GM12878 (cell line): ENCODE measurements at regions not wholly inside any gene's neighbourhood (a gene's known extent, or its start where the extent isn't known, plus 50 kb on each side); places are given as distances from the start of the nearest gene placed in this dataset.

ENCODE experiments used
- ATAC-seq: fragments of 200-7000 bp; cut with Tn5 transposase; 3 replicates; pipeline ENCODE4 v1.9.1; 2020; ENCODE audit warnings: mild to moderate bottlenecking, moderate library complexity
- BruUV-seq: library from RNA; stranded (reverse); fragments of 400-500 nt; replicated peaks from 2 replicates; lab custom pipeline; 2021; lab: Mats Ljungman, UMichigan
- CTCF ChIA-PET: fragments of 300-600 bp; sonication (Branson Sonifier 250); formaldehyde crosslinking; extraction: SDS; loops from one replicate; lab custom pipeline; 2021; ENCODE audit warnings: inconsistent platforms; lab: Yijun Ruan, JAX
- POLR2A ChIA-PET: fragments of 350-600 bp; formaldehyde crosslinking; extraction: SDS; loops from one replicate; lab custom pipeline; 2021; ENCODE audit warnings: inconsistent platforms; lab: Charles Lee
- RAD21 ChIA-PET: fragments of 300-600 bp; sonication (Branson Sonifier 250); formaldehyde crosslinking; loops from one replicate; lab custom pipeline; 2023; ENCODE audit warnings: antibody characterized with exemption; ENCODE audit not compliant: unreplicated experiment; lab: Charles Lee
- SMC1A ChIA-PET: fragments of 300-600 bp; sonication (Branson Sonifier 250); formaldehyde crosslinking; loops from one replicate; lab custom pipeline; 2023; ENCODE audit not compliant: unreplicated experiment, uncharacterized antibody; lab: Charles Lee
- DNase-seq: peaks from one replicate; pipeline ENCODE4 v3.0.0-alpha.2; 2011; ENCODE audit warnings: low read depth, low spot score
- FAIRE-seq: peaks from 3 replicates; lab custom pipeline; 2011; peaks lifted over from hg19 to GRCh38; lab: Jason Lieb, UNC
- H2AFZ ChIP-seq: 2 replicates; pipeline ENCODE4 v1.6.0; 2011; ENCODE audit warnings: low read depth, low read length, control low read depth; ENCODE audit not compliant: control insufficient read depth
- H3K27ac ChIP-seq: 2 replicates; pipeline ENCODE4 v1.5.1; 2011; ENCODE audit warnings: control low read depth; ENCODE audit not compliant: control insufficient read depth, insufficient read depth
- H3K27me3 ChIP-seq, 2 experiments: replicated peaks in 1 of 2; 2 replicates each; pipeline versions ENCODE4 v1.6.0 to v1.6.1; 2011; ENCODE audit warnings: low read length in 1 of 2; ENCODE audit not compliant: control insufficient read depth in 2 of 2, insufficient read depth in 2 of 2
- H3K36me3 ChIP-seq, 2 experiments: 2 replicates each; pipeline ENCODE4 v1.5.1; 2011; ENCODE audit warnings: low read length in 1 of 2; ENCODE audit not compliant: control insufficient read depth in 2 of 2, insufficient read depth in 2 of 2
- H3K4me1 ChIP-seq: 2 replicates; pipeline ENCODE4 v1.6.1; 2011; ENCODE audit warnings: mild to moderate bottlenecking, low read length, moderate library complexity, mixed read lengths; ENCODE audit not compliant: control insufficient read depth, insufficient read depth
- H3K4me2 ChIP-seq: 2 replicates; pipeline ENCODE4 v1.6.0; 2011; ENCODE audit warnings: control low read depth; ENCODE audit not compliant: control insufficient read depth, insufficient read depth
- H3K4me3 ChIP-seq: fragments of 200-600 bp; sonication (generic); 2 replicates; pipeline ENCODE4 v1.5.1; 2016
- H3K79me2 ChIP-seq: 2 replicates; pipeline ENCODE4 v1.6.0; 2011; ENCODE audit warnings: low read length; ENCODE audit not compliant: control insufficient read depth, insufficient read depth
- H3K9ac ChIP-seq: 2 replicates; pipeline ENCODE4 v1.8.0; 2011; ENCODE audit warnings: low read length, control low read depth, mixed read lengths; ENCODE audit not compliant: control insufficient read depth, insufficient read depth
- H3K9me3 ChIP-seq: replicated peaks from 3 replicates; pipeline ENCODE4 v1.5.1; 2011; ENCODE audit warnings: mild to moderate bottlenecking, low read length; ENCODE audit not compliant: control insufficient read depth, insufficient read depth
- H4K20me1 ChIP-seq: 2 replicates; pipeline ENCODE4 v1.6.0; 2011; ENCODE audit not compliant: control insufficient read depth, insufficient read depth
- CBX3 ChIP-seq: fragments of 200-600 bp; sonication (generic); IDR thresholded peaks from 2 replicates; pipeline ENCODE4 v1.6.1; 2016; ENCODE audit warnings: low read depth, borderline replicate concordance
- E2F4 ChIP-seq: IDR thresholded peaks from 2 replicates; pipeline ENCODE4 v1.6.1; 2012; ENCODE audit warnings: low read depth, low read length, improper control_type of control experiment
- ELK1 ChIP-seq: IDR thresholded peaks from 2 replicates; pipeline ENCODE4 v1.6.1; 2012; ENCODE audit warnings: low read depth, low read length, improper control_type of control experiment
- JUND ChIP-seq: IDR thresholded peaks from 2 replicates; pipeline ENCODE4 v1.6.1; 2012; ENCODE audit warnings: low read depth, mild to moderate bottlenecking, low read length, improper control_type of control experiment, moderate library complexity
- NRF1 ChIP-seq: conservative IDR thresholded peaks from 2 replicates; pipeline ENCODE4 v1.6.1; 2011; ENCODE audit warnings: mild to moderate bottlenecking, low read depth, low read length, improper control_type of control experiment
- POLR2A ChIP-seq: IDR thresholded peaks from 2 replicates; pipeline ENCODE4 v1.6.1; 2011; ENCODE audit warnings: low read depth, mild to moderate bottlenecking, low read length
- RBBP5 ChIP-seq: fragments of 200-600 bp; sonication (generic); conservative IDR thresholded peaks from 2 replicates; pipeline ENCODE4 v1.6.1; 2016
- SIN3A ChIP-seq: IDR thresholded peaks from 2 replicates; pipeline ENCODE4 v1.6.1; 2012; ENCODE audit warnings: low read depth, low read length, improper control_type of control experiment
- SMC3 ChIP-seq: IDR thresholded peaks from 2 replicates; pipeline ENCODE4 v1.6.1; 2011; ENCODE audit warnings: low read length, improper control_type of control experiment, borderline replicate concordance
- WGBS: methylation state at CpG from one replicate; pipeline ENCODE4 v1.1.6; 2016; ENCODE audit warnings: low lambda C conversion rate; ENCODE audit not compliant: insufficient replicate concordance, insufficient coverage; ENCODE audit errors: missing lambda C conversion rate; 5-methylcytosine and 5-hydroxymethylcytosine counted together
- in situ Hi-C: fragments of 300-500 bp; cut with MboI; formaldehyde crosslinking; loops from 9 replicates; pipeline ENCODE4 v1.14.3; 2018; ENCODE audit warnings: mixed read lengths
- intact Hi-C: fragments of 100-400 bp; cut with micrococcal nuclease; formaldehyde crosslinking; loops from one replicate; pipeline ENCODE4 v1.14.2; 2022; ENCODE audit not compliant: unreplicated experiment

- Histone ChIP-seq H2AFZ (no peak overlapping the region), H3K27me3 (no peaks in the 10 kb centered on the region), H3K9me3 (no peaks in the 10 kb centered on the region), H3K4me1 (no peaks in the 10 kb centered on the region), H3K27ac (no peak overlapping the region), H3K79me2 (no peaks in the 10 kb centered on the region), H3K9ac (no peak overlapping the region), H4K20me1 (no peaks in the 10 kb centered on the region)
- ChIA-PET POLR2A (no interaction called here), CTCF (no interaction called here), RAD21 (no interaction called here)
- ATAC-seq (no peak), DNase-seq (no peak), FAIRE-seq (no peak)
- no TSS peak for BruUV-seq
- intact Hi-C loops = no loop called here
- TF ChIP-seq SMC3 (no peak), RBBP5 (no peak), POLR2A (no peak), NRF1 (no peak), ELK1 (no peak), JUND (no peak), SIN3A (no peak), CBX3 (no peak), E2F4 (no peak)
- TF ChIP-seq, all 136 proteins: peak for 0
- SMC1A ChIA-PET = no interaction called here
- Histone ChIP-seq H3K36me3 (no peaks in the 10 kb centered on the region), H3K4me2 (no peak overlapping the region), H3K4me3 (no peak overlapping the region)
- in situ Hi-C loops = no loop called here
- WGBS = 40% methylated on average over 1 of the region's 1 CpG
Measured at GRCh38 chrX:74063426-74064155, 211.1 kb upstream of the XIST start.
